GM19238 (cell line): ENCODE measurements at regions not wholly inside any gene's neighbourhood (a gene's known extent, or its start where the extent isn't known, plus 50 kb on each side); places are given as distances from the start of the nearest gene placed in this dataset.

Experiments
- DNase-seq: peaks from one replicate; pipeline ENCODE4 v3.0.0; 2011; ENCODE audit warnings: low spot score; ENCODE audit not compliant: insufficient read length

DNA sequence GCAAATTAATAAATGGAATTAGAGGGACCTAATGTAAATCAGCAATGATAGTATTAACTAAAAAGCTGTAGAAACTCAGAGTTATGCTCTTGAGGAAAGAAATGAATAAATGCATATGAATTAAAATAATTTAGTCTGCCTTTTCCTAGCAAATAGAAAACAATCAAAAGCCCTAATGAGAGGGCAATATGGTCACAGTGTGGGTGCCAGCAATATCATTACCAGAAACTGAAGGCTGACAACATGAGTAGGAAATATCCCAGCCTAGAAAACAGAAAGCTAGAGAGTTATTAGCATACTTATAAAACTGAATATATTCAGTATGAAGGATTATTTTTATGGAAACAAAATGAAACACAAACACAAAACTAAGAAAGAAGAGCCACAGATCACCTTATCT, 987.5 kb upstream of the SEL1L start:
- DNase-seq: no peak

DNA sequence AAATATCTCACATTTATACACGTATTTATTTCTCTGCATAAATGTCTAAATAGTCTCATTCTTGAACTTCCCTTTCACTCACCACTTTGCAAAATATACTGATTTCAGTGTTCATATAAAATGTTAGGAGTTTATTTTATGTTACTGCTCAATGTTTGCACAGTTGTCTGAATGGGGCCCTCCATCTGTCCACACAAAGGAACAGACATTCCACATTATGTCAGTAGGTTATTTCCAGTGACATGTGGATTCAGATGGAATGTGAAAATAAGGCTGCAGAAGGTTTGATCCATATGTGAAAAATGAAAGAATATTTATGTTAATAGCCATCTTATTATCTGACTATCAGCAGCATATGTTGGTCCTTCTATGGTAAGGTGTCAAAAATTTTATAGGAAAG, 994.4 kb upstream of the SEL1L start:
- no peak for DNase-seq

DNA sequence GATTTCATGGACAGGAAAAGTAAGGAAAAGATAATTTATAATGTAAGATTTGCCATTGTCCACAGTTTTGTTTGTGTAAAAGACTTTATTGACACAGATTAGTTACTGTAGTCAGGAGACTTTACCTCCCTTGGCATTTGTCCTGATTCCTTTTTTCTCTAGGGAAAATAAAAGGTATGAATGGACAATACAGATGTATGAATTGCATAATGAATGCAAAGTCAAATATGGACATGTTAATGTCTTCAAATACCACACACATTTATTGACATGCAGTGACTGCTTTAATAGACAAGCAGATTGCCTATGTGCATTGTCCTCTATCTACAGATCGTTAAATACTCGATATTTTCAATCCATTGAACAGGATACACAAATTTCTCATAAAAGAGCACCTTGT, 999.7 kb upstream of the SEL1L start:
- DNase-seq: no peak

DNA sequence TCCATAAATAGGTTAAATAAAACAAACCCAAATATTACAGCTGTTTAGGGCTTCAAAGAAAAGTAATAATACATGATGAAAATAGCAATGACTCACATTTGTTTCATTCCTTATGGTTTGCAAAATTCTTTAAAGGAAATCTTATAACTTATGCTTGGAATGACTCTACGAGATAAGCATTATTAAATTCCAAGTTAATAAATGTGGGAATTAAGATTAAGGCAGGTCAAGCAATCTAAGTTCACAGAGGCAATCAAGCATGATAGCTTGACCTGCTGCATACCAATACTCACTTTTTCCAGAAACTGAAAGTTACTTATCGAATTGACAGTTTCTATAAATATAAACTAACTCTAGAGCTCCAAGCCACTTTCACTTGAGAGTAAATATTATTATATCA, 1002.9 kb upstream of the SEL1L start:
- DNase-seq: no peak

DNA sequence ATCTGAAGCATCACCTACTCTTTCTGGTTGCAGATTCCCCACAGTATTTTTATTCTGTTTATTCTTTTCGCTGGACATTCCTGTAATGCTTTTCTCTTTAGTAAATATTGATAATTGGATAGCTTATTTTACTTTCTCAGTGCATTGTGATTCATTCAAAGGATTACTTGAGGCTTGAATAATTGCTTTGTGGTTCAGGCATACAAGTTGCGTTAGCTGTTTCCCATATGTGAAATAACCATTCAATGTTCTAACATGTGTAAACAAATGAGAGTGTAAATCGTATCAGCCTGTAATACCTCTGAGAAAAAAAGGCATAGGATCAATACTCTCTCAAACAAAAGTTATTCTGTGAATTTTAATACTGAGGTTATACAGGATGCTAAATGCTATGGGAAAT, 1004.2 kb upstream of the SEL1L start:
- no peak for DNase-seq

DNA sequence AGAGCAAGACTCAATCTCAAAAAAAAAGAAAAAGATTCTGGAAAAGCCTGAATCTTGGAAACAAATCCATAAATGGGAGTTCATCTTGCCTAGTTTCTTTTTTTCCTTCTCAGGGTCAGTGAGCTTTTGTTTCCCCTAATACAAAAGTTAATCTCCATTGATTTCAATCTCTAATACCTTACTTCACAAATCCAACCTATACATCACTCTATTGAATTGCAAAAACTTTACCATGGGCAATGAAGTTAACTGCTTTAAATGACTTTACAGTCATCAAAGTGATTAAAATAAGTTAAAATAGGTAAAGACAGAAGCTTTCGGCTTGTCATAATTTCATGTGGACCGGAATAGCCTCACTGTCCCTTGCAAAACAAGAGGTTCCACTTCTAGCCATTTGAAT, 1012.7 kb upstream of the SEL1L start:
- no peak for DNase-seq

DNA sequence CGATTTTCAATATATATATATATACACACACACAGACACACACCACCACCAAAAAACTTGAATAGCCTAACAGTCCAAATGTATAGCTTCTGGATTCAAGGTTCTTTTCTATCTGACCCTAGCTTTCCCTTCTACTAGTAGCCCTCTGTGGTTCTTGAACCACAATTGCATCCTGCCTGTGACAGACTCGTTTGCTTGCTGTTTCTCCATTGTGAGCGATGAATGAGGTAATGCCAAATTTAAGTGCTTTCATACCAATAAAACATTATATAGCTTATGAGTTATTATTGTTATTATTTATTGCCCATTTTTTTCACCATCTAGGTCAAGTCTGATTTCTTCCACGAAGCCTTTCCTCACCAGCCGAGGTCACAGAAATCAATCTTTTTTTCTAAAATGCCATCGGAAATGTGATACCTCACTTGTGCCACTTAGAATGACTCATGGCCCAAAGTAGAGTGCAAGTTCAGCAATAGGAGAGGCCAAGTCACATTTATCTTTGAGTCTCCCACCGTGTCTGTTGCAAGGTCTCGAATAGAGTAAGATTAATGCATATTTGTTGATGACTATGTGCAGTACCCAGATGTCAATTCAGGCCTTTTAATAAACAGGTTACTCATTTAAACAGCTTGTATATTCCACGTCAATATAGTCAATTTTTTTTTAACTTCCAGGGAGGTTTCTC, 1015.8 kb upstream of the SEL1L start:
- no peak for DNase-seq

DNA sequence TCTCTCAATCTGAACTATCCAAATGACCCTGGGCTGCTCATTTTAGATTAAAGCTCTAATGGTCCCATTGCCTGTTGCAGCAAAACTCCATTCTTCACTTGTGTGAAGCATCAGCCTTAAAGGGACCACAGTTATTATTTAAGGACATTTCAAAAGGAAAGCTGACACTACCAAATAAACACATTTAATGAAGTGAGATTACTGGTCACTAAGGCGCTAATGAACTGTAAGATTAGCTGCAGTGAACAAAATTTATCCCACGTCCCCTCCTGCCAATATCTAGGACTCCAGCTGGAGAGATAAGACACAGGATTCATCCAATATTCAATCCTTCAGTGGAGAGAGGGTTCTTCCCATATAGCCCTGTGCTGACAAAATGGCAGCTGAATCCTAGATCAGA, 1029.2 kb upstream of the SEL1L start:
- DNase-seq: no peak

DNA sequence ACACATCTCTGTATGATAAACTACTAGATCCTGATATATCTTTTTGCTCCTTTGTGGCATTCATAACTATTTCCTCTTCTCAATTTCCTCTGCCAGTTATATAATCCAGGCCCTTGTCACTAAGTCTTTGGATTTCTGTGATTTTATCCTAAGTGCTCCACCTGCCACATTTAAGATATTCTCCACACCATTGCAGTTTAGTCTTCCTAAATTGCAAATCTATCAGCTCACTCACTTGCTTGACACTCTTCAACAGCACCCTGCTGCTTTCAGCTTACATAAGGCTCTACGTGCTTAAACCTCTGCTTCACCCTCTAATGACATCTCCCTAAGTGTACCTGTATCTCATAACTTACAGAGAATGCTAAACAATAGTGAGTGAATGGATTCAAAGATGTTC, 1032.2 kb upstream of the SEL1L start:
- no peak for DNase-seq

DNA sequence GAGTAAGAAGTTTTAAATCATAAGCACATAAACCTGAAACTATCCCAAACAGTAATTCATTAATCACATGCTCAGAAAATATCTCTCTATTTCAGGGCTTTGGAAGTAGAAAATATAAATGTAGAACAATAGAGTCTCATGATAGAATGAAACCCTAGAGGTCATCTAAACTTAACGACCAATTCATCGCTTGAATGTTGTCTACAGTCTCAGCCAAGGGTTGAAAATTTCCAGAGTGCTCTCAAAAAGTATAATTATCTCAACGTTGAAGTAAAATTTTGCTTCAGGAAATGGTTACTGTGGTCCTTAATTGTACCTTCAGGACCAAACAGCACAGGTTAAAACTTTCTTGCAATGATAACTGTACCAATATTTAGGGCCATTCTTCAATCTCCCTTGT, 1053.6 kb upstream of the SEL1L start:
- DNase-seq: no peak

DNA sequence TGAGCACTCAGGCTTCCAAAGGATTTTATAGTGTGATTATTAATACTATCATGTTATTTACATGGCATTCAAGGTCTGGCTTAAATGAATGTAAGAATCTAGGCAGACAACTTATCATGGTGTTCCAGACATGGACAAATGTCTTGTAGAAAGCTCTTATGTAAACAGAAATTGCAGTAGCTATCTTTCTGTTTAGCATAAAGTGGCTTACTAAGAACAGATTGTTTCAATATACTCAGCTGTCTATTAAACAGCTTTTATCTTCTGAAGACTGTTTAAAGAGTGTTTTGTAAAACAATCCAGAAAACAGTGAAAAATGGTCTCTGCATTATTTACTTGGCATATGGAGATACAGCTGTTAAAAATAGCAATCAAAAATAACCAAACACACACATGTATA, 1061.8 kb upstream of the SEL1L start:
- no peak for DNase-seq

DNA sequence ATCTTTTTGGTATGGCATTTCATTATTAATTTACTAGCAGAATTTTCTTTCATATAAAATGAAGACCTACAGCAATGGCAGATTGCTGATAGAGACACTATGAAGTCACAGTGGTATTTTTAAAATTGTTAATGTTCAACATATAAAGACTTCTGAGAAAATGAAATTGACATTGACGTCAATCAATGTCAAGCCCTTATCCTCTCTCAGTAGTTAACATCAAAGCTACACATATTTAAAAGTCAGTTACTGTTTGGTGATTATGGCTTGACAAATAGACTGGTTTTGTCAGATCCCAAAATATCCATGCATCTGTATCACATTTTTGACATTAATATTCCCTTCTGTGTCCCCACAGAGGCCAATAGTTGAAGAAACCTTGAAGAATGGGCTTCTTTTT, 1069.1 kb upstream of the SEL1L start:
- no peak for DNase-seq

DNA sequence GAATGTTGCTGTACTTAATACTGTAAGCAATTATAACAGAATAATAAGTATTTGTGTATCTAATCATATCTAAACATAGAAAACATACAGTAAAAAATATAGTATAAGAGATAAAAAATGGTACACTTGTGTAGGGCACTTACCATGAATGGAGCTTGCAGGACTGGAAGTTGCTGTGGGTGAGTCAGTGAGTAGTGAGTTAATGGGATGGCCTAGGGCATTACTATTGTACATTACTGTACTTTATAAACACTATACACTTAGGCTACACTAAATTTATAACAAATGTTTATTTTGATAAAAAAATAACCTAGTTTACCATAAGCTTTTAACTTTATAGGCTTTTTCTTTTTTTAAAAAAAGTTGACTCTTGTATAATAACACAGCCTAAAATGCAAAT, 1071.2 kb upstream of the SEL1L start:
- DNase-seq: no peak

DNA sequence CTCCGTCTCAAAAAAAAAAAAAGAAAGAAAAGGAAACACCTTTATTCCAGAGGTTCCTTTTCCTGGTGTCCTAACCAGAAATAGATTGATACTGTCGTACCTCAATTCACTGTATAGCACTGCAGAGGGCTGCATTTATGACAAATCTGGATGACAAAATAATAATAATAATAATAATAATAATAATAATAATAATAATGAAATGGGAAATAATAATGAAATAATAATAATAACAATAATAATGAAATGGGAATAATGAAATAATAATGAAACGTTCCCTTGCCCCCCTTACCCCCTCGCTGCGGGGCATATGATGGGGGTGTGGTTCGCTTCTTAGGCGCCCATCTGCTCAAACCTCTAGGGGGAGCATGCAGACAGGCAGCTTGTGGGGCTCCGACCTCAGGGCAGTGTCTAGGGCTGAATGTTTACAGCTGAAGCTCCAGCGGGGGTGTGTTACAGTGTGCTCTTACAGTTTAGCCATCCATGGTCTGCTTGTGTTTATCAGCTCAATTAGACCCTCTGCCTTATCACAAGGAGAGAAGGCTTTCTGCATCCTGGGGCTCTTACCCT, 1088.3 kb upstream of the SEL1L start:
- DNase-seq: no peak

DNA sequence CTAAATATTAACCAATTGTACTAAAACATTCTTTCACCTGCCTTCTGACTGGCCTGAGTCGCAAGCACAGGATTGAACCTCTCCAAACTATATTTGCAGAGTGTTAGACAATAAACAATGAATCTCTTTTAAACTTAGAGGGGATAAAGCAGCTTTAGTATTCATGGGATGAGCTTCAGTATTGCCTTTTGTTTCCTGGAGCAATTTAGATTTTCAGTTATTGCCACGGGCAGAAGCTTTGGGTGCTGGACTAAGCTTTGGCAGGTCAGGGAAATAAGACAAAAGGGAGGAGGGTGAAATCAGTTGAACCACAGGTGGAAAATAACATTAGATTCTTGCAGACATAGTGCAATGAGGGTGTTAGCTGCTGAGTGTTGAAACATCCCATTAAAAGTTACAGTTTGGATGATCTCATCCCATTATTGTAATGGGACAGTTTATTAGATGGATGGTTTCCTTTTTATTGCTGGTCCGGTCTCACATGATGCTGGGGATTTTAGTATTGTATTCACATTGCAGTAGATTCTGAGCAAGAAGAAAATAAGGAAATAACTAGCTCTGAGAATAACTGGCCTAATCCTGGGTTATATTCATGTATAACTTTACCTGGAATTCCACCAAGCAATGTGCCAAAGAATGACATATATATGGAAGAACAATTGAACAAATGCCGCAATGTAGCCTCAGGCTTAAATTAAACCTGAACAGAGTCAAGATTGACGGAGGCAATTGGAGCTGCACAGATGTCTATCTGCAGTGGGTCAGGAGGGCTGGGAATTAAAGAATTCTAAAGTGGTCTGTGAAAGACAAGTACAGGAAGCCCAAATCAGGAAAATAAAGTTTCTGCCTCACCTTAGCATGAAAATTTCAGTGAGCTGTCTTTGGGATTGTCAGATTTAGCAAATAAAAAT, 1092.8 kb upstream of the SEL1L start:
- DNase-seq: no peak

DNA sequence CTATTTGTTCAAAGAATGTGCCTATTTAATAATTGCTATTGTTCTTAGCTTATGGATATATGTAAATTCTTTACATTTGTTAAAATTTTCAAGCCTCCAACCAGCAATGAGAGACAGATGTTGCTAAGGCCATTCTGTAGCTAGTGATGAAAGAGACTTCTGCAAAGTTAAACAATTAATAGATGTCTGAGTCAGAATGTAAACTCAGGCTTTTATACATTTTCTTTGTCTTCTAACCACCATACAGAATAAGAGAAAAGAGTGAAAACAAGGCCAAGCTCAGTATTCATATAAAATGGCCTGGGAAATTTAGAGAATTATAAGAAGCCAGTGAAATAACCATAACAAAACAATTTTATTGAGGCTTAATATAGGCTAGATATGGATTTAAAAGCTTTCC, 1102.3 kb upstream of the SEL1L start:
- no peak for DNase-seq

DNA sequence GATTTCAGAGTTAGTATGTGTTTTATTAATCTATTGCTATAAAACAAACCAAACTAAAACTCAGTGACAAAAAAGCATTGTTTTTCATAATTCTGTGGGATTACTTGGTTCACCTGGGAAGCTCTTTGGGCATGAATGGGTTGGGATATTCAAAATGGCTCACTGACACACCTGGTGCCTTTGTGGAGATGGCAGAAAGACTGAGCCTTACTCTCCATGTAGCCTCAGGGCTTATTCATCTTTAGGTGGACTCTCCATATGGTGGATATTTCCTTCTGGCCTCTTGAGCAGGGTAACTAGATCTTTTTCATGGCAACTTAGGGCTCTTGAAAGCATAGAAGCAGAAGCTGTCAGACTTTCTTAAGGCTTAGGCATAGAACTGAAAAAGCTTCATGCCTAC, 1102.8 kb upstream of the SEL1L start:
- no peak for DNase-seq

DNA sequence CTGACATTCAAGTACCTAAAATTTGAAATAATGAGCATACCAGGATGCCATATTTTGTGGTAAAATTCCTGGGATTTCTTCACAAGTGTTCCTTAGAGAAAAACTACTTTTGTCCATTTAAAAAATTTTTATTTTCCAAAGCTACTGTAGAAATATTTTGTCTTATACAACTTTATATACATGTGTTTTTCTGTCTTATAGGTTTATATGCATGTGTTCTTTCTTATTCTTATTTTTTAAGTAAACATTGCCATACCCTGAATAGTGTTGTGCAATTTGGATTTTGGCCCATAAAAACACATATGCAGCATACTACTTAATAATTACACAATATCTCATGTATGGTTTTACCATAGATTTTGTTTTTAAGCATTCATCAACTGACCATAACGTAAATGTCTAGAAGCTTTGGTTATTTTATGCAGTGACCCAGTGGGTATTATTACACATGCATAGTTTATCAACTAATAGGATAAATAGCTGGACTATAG, 1107.4 kb upstream of the SEL1L start:
- no peak for DNase-seq

DNA sequence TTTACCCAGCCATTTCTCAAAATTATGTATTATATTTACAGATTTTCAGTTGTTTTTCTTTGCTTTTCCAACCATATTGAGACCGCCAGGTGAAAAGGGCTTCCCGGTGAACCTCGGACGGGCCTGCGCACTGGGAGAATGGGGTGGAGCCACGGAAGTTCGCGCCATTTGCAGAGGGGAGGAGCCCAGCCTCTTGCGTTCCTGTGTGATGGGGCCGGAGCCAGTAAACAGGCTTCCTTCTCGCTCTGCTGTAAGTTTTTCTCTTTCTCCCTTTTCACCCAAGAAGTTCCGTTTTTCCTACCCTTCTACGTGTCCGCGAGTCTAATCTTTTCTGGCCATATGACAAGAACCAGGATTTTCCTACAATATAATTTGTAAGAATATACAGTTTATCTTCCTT, 1108.8 kb upstream of the SEL1L start:
- no peak for DNase-seq

DNA sequence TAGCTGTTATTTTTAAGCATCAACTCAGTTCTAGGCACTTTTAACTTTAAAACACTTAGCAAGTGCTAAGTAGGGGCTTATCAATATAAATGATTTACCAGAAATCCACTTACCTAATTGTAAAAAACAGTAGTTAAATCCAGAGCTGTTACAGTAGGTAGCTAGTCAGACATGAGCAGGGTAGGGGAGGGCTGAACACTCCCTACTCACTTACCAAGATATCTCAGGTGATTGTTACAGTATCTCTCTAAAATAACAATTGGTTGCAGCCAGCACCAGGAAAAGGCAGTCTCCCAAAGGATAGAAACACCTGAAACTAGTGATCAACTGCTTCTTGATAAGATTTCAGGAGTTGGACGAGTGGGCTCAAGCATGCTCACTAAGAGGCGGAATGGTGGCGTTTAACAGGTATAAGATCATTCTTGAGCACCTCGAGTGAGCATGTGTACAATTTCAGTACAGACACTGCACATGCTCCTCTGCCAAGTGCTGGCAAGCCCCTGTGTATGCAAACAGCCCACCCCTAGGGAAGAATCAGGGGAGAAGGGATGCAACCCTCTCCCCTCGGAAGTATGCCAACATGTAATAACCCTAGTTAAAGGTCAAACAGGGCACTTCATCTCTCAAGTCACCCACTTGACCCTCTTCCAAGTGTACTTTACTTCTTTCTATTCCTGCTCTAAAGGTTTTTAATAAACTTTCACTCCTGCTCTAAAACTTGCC, 1113.6 kb upstream of the SEL1L start:
- DNase-seq: no peak

DNA sequence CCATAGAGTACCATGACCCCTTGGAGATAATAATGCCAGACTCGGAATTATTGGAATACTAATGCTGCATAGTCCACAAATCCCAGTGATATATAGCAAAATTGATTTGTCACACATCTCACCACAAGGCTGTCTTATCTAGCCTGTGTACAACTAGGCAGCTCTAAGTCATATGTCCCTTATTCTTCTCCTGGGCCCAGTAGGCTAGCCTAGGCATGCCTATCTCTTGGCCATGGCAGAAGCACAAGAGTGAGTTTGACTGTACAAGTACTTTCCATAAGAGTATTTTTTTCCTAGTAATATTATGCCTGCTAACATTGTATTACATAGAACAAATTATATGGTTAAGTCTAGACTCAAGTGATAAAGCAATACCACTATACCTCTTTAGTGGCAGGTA, 1122.1 kb upstream of the SEL1L start:
- no peak for DNase-seq

DNA sequence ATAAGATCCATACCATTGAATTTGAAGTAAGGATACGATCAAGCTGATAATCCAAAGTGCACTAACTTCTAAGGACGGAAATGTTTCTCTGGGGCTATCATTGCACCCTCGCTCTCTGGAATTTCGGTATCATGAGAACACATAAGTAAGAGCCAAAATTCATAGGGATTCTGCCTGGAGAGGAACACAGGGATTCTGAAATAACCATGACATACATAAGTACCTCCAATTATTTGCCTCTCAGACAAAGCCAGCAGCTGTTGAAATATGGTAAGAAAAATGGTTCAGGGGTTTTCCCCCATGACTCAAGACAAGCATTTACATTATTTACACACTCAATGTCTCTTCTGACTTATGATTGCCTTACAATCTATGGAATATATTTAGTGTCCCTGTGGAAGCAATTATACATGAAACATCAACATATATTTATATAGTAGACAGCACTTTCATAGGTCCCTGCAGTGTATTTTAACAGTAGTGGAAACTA, 1123.6 kb upstream of the SEL1L start:
- no peak for DNase-seq
